ENCODE measurements at regions not wholly inside any gene's neighbourhood (a gene's known extent, or its start where the extent isn't known, plus 50 kb on each side); places are given as distances from the start of the nearest gene placed in this dataset.

DNA sequence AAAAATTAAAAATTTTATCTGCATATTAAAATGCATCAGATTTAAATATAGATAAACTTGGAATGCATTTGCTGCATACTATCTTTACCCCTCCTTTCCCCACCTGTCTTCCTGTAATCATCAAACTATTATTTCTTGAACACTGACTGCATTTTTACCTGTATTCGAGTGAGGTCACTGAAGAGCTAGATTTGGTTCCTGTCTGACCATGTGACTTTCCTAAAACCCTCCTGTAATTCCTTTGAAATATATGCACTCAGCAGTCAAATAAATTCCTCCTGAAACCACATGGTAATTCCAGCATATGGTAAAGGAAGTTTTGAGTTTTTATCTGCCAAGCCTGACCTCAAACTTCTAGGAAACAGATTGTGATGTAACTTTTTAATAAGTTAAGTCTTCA lies 445.6 kb upstream of the FRG2C start:
- H3K4me3 Mint-ChIP-seq (ENCODE audit: low read depth): no peak overlapping the region
- H3K27me3 Mint-ChIP-seq: no peaks in the 10 kb centered on the region
- no peak overlapping the region for H3K27ac Mint-ChIP-seq
- no peaks in the 10 kb centered on the region for H3K36me3 Mint-ChIP-seq (ENCODE audit: insufficient read depth)
- H3K4me1 Mint-ChIP-seq (ENCODE audit: low read depth): peaks cover 1% of the 10 kb centered on the region
- peaks cover 6% of the 10 kb centered on the region for H3K9me3 Mint-ChIP-seq (ENCODE audit: low read depth)
- DNase-seq (ENCODE audit: low spot score, unreplicated experiment): no peak
- TF ChIP-seq, protein P1, sequence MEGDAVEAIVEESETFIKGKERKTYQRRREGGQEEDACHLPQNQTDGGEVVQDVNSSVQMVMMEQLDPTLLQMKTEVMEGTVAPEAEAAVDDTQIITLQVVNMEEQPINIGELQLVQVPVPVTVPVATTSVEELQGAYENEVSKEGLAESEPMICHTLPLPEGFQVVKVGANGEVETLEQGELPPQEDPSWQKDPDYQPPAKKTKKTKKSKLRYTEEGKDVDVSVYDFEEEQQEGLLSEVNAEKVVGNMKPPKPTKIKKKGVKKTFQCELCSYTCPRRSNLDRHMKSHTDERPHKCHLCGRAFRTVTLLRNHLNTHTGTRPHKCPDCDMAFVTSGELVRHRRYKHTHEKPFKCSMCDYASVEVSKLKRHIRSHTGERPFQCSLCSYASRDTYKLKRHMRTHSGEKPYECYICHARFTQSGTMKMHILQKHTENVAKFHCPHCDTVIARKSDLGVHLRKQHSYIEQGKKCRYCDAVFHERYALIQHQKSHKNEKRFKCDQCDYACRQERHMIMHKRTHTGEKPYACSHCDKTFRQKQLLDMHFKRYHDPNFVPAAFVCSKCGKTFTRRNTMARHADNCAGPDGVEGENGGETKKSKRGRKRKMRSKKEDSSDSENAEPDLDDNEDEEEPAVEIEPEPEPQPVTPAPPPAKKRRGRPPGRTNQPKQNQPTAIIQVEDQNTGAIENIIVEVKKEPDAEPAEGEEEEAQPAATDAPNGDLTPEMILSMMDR (IDR thresholded peaks at IDR 0.05; ENCODE audit: unreplicated experiment): no peak

DNA sequence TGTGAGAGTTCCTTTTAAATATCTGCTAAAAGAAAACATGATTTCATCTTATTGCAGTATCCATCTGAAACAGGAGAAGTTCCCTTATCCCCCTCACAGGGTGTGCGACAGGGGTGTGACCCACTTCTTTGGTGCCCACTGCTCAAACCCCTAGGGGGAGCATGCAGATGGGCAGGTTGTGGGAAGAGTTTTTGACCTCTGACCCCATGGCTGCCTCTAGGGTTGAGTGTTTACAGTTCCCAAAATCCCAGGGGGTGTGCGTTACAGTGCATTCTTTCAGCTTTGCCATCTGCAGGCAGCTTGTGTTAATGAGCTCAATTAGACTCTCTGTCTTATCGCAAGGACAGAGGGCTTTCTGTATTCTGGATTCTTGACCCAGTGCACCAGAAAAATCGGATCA lies 443.2 kb upstream of the FRG2C start:
- no peak for DNase-seq (ENCODE audit: low spot score, unreplicated experiment)
- no peaks in the 10 kb centered on the region for H3K36me3 Mint-ChIP-seq (ENCODE audit: insufficient read depth)
- TF ChIP-seq, protein P1 (IDR thresholded peaks at IDR 0.05; ENCODE audit: unreplicated experiment): no peak
- no peaks in the 10 kb centered on the region for H3K9me3 Mint-ChIP-seq (ENCODE audit: low read depth)
- H3K4me1 Mint-ChIP-seq (ENCODE audit: low read depth): peaks cover 1% of the 10 kb centered on the region
- H3K4me3 Mint-ChIP-seq (ENCODE audit: low read depth): no peak overlapping the region
- H3K27ac Mint-ChIP-seq: no peak overlapping the region
- no peaks in the 10 kb centered on the region for H3K27me3 Mint-ChIP-seq

DNA sequence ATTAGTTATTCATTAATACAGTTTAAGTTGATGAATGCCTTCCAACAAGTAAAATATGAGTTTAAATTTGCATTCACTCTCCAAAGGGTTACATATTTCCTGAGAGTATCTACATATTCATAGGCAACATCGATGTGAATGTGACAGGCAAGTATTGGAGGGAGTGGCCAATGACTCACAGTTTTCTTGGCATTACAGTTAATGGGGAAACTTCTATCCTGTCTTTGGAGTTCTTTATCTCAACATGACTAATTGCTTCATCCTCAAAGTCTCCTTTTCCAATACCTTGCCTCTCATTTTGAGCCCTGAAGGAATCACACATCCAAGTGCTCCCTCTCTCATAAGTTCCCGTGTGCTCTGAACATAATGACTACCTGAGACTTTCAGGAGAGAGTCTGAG lies 439.7 kb upstream of the FRG2C start:
- Mint-ChIP-seq H3K4me1 (ENCODE audit: low read depth) (peaks cover 1% of the 10 kb centered on the region), H3K27ac (no peak overlapping the region), H3K4me3 (ENCODE audit: low read depth) (no peak overlapping the region), H3K27me3 (no peaks in the 10 kb centered on the region), H3K36me3 (ENCODE audit: insufficient read depth) (no peaks in the 10 kb centered on the region), H3K9me3 (ENCODE audit: low read depth) (no peaks in the 10 kb centered on the region)
- DNase-seq (ENCODE audit: low spot score, unreplicated experiment): no peak
- TF ChIP-seq, protein P1 (IDR thresholded peaks at IDR 0.05; ENCODE audit: unreplicated experiment): no peak

DNA sequence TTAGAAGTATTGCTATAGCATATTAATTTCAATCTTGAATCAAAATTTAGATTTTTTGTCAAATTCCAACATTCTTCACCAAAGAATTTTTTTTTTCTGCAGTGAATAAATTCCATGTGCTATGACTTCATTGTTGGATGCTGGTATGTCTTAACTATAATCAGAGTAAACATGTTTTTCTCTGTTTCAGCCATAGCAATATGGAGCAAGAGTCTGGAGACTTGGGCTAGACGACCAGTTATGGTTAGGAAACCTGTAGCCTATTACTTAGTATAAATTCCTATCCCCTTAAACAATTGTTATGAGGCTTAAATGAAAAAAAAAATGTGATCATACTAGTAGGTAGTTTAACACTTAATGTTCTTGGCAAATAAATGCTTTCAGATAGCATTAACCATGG lies 431.9 kb upstream of the FRG2C start:
- no peaks in the 10 kb centered on the region for H3K27me3 Mint-ChIP-seq
- H3K9me3 Mint-ChIP-seq (ENCODE audit: low read depth): no peaks in the 10 kb centered on the region
- H3K4me3 Mint-ChIP-seq (ENCODE audit: low read depth): no peak overlapping the region
- no peak overlapping the region for H3K27ac Mint-ChIP-seq
- no peak for DNase-seq (ENCODE audit: low spot score, unreplicated experiment)
- no peaks in the 10 kb centered on the region for H3K36me3 Mint-ChIP-seq (ENCODE audit: insufficient read depth)
- TF ChIP-seq, protein P1 (IDR thresholded peaks at IDR 0.05; ENCODE audit: unreplicated experiment): no peak
- no peaks in the 10 kb centered on the region for H3K4me1 Mint-ChIP-seq (ENCODE audit: low read depth)

DNA sequence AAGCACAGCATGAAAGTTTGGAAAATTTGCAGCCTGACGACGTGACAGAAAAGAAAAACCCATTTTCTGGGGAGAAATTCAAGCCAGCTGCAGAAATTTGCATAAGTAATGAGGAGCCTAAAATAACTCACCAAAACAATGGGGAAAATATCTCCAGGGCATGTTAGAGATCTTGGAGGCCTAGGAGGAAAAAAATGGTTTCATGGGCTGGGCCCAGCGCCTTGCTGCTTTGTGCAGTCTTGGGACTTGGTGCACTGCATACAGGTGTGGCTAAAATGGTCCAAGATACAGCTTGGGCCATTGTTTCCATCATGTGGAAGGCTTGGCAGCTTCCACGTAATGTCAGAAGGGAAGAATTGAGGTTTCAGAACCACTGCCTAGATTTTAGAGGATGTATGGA lies 428.5 kb upstream of the FRG2C start:
- H3K4me3 Mint-ChIP-seq (ENCODE audit: low read depth): no peak overlapping the region
- no peak for DNase-seq (ENCODE audit: low spot score, unreplicated experiment)
- TF ChIP-seq, protein P1 (IDR thresholded peaks at IDR 0.05; ENCODE audit: unreplicated experiment): no peak
- H3K36me3 Mint-ChIP-seq (ENCODE audit: insufficient read depth): no peaks in the 10 kb centered on the region
- no peaks in the 10 kb centered on the region for H3K27me3 Mint-ChIP-seq
- H3K4me1 Mint-ChIP-seq (ENCODE audit: low read depth): peaks cover 2% of the 10 kb centered on the region
- H3K27ac Mint-ChIP-seq: no peak overlapping the region
- no peaks in the 10 kb centered on the region for H3K9me3 Mint-ChIP-seq (ENCODE audit: low read depth)
